MV-4-11 (cell line): ENCODE measurements at regions not wholly inside any gene's neighbourhood (a gene's known extent, or its start where the extent isn't known, plus 50 kb on each side); places are given as distances from the start of the nearest gene placed in this dataset.

Experiments used
- DNase-seq: peaks from one replicate; lab custom pipeline; 2025; lab: John Stamatoyannopoulos, UW

DNA sequence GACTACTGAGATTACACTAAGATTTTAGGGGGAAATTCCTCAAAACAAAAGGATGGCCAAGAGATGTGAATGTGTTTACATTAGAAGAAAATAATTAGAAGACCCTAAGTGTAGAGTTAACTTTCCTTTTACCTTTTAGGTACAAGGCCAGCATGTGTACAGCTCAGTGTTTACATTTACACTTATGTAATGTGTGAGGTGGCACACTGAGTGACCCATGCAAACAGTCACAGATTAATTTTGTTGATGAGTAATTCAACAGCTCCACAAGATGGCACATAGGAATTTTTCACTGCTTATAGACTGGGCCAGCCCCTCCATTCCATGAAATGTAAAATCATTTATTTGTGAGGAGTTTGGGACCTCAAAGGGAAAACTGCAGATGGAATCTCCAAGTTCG, 90.1 kb upstream of the SLC12A2 start:
- no peak for DNase-seq

DNA sequence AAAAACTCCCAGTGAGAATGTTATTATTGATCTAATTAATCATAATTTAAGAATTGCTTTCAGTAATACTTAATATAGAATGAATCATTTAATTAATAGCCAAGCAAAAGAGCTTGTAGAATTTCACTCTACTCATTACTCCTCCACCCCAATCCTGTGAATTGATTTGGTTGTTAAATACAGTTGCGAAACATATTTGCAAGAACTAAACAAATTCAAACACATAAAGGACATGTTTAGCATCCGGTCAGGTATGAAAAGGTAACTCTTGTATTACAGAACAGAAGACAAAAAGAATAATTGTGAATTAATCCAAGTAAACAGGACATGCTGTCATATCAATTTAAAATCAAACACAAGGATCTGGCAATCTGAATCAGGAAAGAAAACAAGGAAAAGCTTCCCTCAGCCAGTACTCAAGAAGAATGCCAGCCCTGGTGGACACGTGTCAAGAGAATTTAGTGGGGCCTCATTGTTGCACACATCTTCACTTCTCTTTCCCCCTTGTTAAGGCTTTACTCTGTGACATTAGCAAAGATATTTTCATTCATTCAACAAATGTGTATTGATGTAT, 89.4 kb upstream of the SLC12A2 start:
- no peak for DNase-seq

DNA sequence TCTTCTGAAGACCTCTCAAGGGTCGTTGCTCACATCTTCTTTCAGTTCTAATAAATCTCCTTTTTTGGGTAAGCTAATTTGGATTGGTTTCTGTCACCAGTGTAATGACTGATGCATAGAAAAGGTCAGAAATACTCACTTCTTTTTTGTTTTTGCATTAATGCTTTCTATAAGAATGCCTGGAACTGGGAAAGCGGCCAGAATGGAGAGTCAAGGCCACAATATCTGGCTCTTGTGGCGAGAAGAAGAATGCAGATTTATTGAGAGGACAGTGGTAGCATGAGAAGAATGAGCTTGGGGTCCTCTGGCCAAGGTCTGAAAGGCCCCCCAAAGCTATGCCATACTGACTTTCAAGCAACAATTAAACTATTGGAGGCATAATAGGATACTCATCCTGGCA, 88.0 kb upstream of the SLC12A2 start:
- no peak for DNase-seq

DNA sequence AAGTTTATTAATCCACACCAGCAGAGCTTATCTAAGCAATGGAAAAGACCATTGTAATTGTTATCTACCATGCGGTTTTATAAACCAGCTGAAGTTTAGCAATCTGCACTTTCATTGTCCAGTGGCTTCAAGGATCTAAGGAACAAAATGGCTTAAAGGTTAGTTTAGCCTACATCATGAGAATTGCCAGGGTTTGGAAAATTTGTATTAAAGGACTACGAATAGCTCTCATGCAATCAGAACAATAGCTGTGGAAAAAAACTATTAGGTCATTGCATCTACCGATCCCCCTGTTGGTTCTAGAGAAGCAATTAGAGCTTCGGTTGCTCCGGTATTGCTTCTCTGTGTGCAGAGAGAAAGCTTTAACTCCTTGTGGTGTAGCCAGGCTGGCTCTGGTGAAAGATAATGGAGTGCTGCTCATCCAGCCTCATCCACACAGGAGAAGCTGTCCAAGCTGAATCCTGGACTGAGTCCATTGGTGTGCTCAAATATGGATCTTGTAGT, 86.3 kb upstream of the SLC12A2 start:
- no peak for DNase-seq

DNA sequence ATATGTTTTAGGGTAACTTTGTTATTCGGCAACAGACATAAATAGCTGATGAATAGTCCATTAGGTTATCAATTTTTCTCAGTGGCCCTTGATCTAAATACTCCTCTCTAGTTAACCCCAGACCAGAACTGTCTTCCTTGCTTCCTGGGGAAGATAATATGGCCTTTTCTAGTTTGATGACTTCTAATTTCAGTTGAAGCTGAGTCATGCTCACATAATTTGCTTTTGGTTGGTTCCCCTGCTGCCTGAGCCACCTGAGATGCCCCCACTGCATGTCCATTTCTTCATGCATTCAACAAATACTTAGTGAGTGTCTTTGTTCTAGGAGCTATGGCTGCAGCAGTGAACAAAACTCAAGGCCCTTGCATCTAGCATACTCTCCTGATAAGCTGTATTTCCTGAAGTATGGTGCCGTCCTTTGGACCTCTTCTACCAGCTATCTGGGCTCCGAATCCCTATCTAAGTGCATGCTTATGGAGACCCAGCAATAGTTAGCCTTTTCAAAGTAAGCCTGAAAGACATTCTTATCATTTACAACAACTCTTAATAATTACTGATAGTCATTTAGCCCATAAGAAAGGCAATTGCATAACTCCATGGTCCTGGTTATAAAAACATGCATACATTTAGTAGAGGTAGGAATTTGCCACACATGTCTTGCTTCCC, 84.5 kb upstream of the SLC12A2 start:
- DNase-seq, result no peak

DNA sequence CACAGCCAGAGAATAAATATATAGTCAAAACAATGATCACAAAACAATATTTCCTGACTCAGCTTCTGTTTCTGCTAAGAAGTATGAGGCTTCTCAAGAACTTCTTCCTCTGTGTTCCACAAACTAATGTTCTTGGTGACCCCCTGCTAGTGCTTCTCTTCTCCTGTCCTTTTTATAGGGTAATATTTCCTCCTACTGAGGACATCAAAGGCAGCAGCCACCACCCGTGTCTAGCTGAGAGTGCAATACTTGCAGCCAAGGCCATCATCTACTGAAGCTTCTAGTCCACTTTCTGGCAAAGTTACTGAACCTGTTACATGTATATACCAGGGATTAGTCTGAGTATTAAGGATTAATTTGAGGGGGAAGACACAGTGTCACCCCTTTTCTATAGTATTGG, 83.7 kb upstream of the SLC12A2 start:
- no peak for DNase-seq

DNA sequence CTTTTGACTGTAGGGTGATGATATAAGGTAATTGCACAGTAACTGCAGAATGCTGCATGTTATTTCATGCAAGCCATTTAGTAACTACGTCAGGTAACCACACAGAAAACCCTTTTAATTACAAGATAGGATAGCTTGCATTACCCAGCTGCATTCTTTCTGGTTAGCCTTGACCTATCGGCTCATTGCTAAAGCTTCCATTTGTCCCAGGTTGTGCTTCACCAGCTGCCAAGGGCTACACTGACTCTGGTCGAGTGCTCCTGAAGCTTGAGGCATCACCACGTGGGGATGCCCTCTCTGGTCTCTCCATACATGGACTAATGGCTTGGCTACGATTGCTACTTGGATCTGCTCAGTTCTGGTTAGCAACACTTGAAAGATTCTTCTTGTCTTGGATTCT, 81.1 kb upstream of the SLC12A2 start:
- no peak for DNase-seq

DNA sequence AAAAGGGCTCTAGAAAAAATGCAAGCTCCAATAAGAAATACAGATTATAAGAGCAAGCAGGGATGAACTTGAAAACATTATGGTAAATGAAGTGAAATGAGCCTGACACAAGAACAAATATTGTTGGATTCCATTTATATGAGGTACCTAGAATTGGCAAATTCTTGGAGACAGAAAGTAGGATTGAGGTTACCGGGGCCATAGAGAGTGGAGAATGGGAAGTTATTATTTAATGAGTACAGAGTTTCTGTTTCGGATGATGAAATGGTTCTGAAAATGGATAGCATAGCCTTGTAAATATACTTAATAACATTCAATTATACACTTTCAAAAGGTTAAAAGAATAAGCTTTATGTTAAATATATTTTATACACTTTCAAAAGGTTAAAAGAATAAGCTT, 75.6 kb upstream of the SLC12A2 start:
- peak; percentile 28 for DNase-seq

DNA sequence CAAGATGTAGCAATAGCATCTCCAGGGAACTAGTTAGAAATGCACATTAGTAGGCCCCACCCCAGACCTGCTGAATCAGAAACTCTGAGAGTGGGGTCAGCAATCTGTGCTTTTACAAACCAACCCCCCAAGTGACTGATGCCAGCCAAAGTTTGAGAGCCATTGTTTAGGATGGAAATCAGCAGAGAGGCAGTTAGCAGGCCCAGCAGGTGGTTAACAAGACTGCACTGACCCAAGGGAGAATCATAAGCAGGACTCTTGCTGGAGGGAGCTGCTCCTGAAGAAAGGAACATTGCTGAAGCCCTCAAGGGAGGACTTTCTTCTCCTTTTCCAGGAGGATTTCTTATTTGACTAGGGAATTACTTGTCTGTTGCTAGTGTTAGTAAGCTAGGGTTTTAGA, 74.2 kb upstream of the SLC12A2 start:
- no peak for DNase-seq

DNA sequence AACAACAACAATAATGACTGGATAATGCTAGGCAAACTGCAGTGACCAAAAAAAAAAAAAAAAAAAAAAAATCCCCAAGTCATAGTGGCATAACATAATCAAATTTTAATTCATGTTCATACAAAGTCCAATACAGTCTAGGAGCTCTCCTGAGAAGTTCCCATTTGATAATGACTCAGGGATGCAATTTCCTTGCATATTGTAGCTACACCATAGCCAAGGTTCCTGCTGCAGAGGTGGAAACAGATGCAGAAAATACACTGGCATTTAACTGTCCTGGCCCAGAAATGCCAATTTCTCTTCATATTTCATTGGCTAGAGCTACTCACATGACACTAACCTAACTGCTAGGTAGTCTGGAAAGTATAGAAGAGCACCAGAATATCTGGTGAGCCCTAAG, 72.2 kb upstream of the SLC12A2 start:
- DNase-seq, result no peak

DNA sequence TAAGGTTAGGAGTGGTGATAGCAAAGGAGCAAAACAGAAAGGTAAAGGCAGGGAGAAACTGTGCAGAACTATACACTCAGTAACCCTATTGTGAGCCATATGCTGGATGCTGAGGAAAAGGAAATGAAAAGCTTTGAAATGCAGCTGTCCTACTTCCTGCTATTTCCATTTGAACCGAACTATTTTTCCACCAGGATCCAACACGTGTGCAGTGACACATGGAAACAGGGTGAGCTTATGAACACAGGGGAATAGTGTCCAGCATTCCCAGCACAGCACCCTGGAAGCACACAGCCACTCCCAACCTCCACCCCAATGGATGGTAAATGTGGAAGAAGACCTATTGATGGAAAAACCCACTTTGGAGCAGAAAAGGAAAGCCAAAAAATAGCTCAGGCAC, 69.0 kb upstream of the SLC12A2 start:
- no peak for DNase-seq

DNA sequence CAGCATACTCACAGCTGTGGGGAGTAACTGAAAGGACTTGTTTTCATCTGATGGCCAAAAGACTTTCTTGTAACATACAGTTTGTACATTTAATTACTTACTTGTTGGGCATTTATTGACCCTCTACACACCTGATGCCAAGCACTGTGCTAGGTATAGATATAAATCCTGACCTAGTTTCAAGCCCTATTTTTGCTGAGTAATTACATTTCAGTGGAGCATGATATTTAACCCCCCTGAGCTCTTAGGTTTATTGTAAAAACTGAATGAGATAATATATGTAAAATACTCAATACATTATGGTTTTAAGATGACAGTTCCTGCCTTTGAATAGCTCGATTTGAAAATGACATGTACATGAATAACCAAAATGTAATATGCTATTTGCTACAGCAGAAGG, 68.1 kb upstream of the SLC12A2 start:
- no peak for DNase-seq

DNA sequence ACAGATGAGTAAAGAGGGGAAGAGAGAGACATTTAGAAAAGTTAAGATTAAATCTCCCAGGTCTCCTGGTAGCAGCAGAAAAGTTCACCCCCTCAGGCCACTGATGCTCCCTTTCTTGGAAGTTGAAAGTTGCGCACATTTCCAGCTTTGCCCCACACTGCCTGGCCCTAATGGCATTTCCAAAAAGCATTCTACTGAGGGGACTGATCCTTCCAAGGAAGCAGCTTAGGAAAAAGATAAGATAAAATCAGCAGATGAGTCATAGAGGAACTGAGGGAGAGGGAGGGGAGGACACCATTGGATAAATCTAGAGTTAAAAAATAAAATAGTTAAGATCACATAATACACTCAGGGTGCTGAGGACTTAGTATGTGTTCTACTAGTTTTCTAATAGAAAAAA, 67.6 kb upstream of the SLC12A2 start:
- DNase-seq, result no peak

DNA sequence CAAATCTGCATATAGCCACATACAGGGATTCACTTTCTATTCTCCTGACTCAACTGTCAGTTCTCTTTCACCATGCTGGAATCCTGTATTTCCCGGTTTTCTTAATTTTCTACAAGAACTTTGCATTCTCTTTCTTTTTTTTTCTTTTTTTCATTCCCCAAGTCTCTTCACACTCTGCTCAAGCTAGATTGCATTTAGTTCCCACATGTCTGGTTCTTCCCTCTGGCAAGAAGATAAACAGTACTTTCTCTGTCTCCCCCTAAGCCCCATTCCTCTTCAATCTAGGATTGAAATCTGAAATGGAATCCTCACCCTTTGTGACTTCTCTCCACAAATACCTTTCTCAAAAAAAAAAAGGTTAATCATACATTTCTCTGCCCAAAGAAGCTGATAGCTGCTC, 64.2 kb upstream of the SLC12A2 start:
- no peak for DNase-seq

DNA sequence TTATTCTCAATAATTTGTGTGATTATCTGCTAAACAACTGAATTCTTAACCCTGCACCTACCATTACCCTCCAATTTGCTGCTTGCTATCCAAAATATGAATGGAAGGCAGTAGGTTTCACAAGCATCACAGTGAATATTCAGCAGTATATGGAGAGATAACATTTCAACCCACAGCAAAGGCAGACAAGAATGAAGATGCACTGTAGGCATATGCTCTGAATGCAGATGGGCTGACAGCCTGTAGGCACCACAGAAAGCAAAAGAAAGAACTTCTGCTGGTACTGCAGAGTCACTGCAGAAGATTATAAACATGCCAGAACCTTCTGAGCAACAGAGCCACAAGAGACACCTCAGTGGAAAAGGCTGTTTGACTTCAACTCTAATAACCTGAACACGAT, 63.6 kb upstream of the SLC12A2 start:
- DNase-seq, result no peak

DNA sequence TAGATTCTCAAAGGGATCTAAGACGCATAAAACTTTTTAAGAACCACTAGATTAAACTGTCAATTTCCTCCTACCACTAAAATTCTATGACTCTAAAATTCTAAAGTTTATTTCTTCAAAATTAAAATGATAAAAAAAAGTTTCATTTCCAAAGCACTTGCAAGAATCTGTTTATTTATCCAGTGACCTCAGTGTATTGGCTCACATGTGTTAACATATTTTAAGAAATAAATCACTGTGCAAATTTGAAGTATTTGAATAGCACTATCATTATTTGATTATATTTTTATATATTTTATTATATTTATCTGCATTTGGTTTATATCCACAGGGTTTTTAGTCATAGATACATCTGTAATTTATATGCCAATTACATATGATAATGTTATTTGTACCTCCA, 62.2 kb upstream of the SLC12A2 start:
- DNase-seq, result no peak
